ENCODE measurements at regions not wholly inside any gene's neighbourhood (a gene's known extent, or its start where the extent isn't known, plus 50 kb on each side); places are given as distances from the start of the nearest gene placed in this dataset.
"Not testable (repeated sequence)": the region's sequence is repeated elsewhere in the genome, so short reads cannot be mapped to it uniquely, and the experiment has no call there.

- H3K36me3 ChIP-seq (ENCODE audit: insufficient read depth, low read length): no peaks in the 10 kb centered on the region
- no peak overlapping the region for H3K9ac ChIP-seq (ENCODE audit: low read length)
- H4K20me1 ChIP-seq (ENCODE audit: insufficient read depth, low read length): no peaks in the 10 kb centered on the region
- no peaks in the 10 kb centered on the region for H3K9me3 ChIP-seq (ENCODE audit: low read length)
- H3F3A ChIP-seq (ENCODE audit: insufficient read depth, low read length): no peaks in the 10 kb centered on the region
- H3K27me3 ChIP-seq (ENCODE audit: insufficient read depth, low read length): no peaks in the 10 kb centered on the region
- no peak for TF ChIP-seq CTCF (IDR thresholded peaks at IDR 0.05; ENCODE audit: low read length)
- TF ChIP-seq EZH2 (IDR thresholded peaks at IDR 0.05; ENCODE audit: borderline replicate concordance, low read length): no peak
- H2AFZ ChIP-seq (ENCODE audit: low read length): no peak overlapping the region
- no peak overlapping the region for H3K27ac ChIP-seq (ENCODE audit: low read depth, low read length, poor library complexity, severe bottlenecking)
- no peak overlapping the region for H3K4me2 ChIP-seq (ENCODE audit: low read length)
- H3K9me2 ChIP-seq (ENCODE audit: low read depth, low read length): no peaks in the 10 kb centered on the region
- no peaks in the 10 kb centered on the region for H3K4me1 ChIP-seq (ENCODE audit: insufficient read depth, low read length, severe bottlenecking)
- H3K79me2 ChIP-seq (ENCODE audit: insufficient read depth, low read length): no peaks in the 10 kb centered on the region
- no peak overlapping the region for H3K4me3 ChIP-seq (ENCODE audit: low read depth, low read length, poor library complexity, severe bottlenecking)
Observed at GRCh38 chr3:89025185-89025584, 82.2 kb upstream of the EPHA3 start.

GRCh38 chr3:89032346-89033013 is 74.9 kb upstream of the EPHA3 start:
- TF ChIP-seq EZH2 (IDR thresholded peaks at IDR 0.05; ENCODE audit: borderline replicate concordance, low read length) (no peak), CTCF (IDR thresholded peaks at IDR 0.05; ENCODE audit: low read length) (no peak)
- Histone ChIP-seq H3K4me3 (ENCODE audit: low read depth, low read length, poor library complexity, severe bottlenecking) (no peak overlapping the region), H2AFZ (ENCODE audit: low read length) (no peak overlapping the region), H3K9me2 (ENCODE audit: low read depth, low read length) (no peaks in the 10 kb centered on the region), H3K9ac (ENCODE audit: low read length) (no peak overlapping the region), H3K27ac (ENCODE audit: low read depth, low read length, poor library complexity, severe bottlenecking) (no peak overlapping the region), H4K20me1 (ENCODE audit: insufficient read depth, low read length) (no peaks in the 10 kb centered on the region), H3K27me3 (ENCODE audit: insufficient read depth, low read length) (no peaks in the 10 kb centered on the region), H3K36me3 (ENCODE audit: insufficient read depth, low read length) (no peaks in the 10 kb centered on the region), H3K79me2 (ENCODE audit: insufficient read depth, low read length) (no peaks in the 10 kb centered on the region), H3K4me1 (ENCODE audit: insufficient read depth, low read length, severe bottlenecking) (no peaks in the 10 kb centered on the region), H3K9me3 (ENCODE audit: low read length) (no peaks in the 10 kb centered on the region), H3F3A (ENCODE audit: insufficient read depth, low read length) (no peaks in the 10 kb centered on the region), H3K4me2 (ENCODE audit: low read length) (no peak overlapping the region)

GRCh38 chr3:89034723-89035122 is 72.7 kb upstream of the EPHA3 start:
- not testable (repeated sequence) for H4K20me1 ChIP-seq (ENCODE audit: insufficient read depth, low read length); H3K27me3 ChIP-seq (ENCODE audit: insufficient read depth, low read length); H2AFZ ChIP-seq (ENCODE audit: low read length); H3K9me2 ChIP-seq (ENCODE audit: low read depth, low read length); H3K36me3 ChIP-seq (ENCODE audit: insufficient read depth, low read length); H3K4me1 ChIP-seq (ENCODE audit: insufficient read depth, low read length, severe bottlenecking); H3K4me2 ChIP-seq (ENCODE audit: low read length); H3F3A ChIP-seq (ENCODE audit: insufficient read depth, low read length); H3K9ac ChIP-seq (ENCODE audit: low read length); H3K9me3 ChIP-seq (ENCODE audit: low read length); H3K27ac ChIP-seq (ENCODE audit: low read depth, low read length, poor library complexity, severe bottlenecking); H3K4me3 ChIP-seq (ENCODE audit: low read depth, low read length, poor library complexity, severe bottlenecking); H3K79me2 ChIP-seq (ENCODE audit: insufficient read depth, low read length)

- Histone ChIP-seq H3F3A (ENCODE audit: insufficient read depth, low read length) (no peaks in the 10 kb centered on the region), H3K79me2 (ENCODE audit: insufficient read depth, low read length) (no peaks in the 10 kb centered on the region), H3K4me1 (ENCODE audit: insufficient read depth, low read length, severe bottlenecking) (no peaks in the 10 kb centered on the region), H3K9ac (ENCODE audit: low read length) (no peak overlapping the region), H3K27me3 (ENCODE audit: insufficient read depth, low read length) (no peaks in the 10 kb centered on the region), H3K4me3 (ENCODE audit: low read depth, low read length, poor library complexity, severe bottlenecking) (no peak overlapping the region), H3K9me3 (ENCODE audit: low read length) (no peaks in the 10 kb centered on the region), H3K27ac (ENCODE audit: low read depth, low read length, poor library complexity, severe bottlenecking) (no peak overlapping the region), H3K4me2 (ENCODE audit: low read length) (no peak overlapping the region), H4K20me1 (ENCODE audit: insufficient read depth, low read length) (no peaks in the 10 kb centered on the region), H2AFZ (ENCODE audit: low read length) (no peak overlapping the region), H3K9me2 (ENCODE audit: low read depth, low read length) (no peaks in the 10 kb centered on the region), H3K36me3 (ENCODE audit: insufficient read depth, low read length) (no peaks in the 10 kb centered on the region)
- TF ChIP-seq CTCF (IDR thresholded peaks at IDR 0.05; ENCODE audit: low read length) (no peak), EZH2 (IDR thresholded peaks at IDR 0.05; ENCODE audit: borderline replicate concordance, low read length) (no peak)
Observed at GRCh38 chr3:89038869-89039268, 68.6 kb upstream of the EPHA3 start.

Measured in OCI-LY1 (cell line).